ENCODE measurements at regions not wholly inside any gene's neighbourhood (a gene's known extent, or its start where the extent isn't known, plus 50 kb on each side); places are given as distances from the start of the nearest gene placed in this dataset.

DNA sequence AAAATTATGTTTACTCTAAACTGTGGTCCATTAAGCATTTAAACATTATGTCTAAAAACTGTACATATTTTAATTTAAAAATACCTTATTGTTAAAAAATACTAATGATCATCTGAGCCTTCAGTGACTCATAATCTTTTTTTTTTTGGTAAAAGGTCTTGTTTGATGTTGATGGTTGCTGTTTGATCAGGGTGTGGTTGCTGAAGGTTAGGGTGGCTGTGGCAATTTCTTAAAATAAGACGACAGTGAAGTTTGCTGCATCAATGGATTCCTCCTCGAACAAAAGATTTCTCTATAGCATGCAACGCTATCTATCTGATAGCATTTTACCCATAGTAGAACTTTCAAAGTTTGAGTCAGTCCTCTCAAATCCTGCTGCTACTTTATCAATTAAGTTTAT is 180.0 kb upstream of the AHR start:
- H3K27me3 ChIP-seq, result no peaks in the 10 kb centered on the region
- TF ChIP-seq POLR2A (IDR thresholded peaks at IDR 0.05) (no peak), EP300 (IDR thresholded peaks at IDR 0.05) (no peak)
- TF ChIP-seq, protein P1, sequence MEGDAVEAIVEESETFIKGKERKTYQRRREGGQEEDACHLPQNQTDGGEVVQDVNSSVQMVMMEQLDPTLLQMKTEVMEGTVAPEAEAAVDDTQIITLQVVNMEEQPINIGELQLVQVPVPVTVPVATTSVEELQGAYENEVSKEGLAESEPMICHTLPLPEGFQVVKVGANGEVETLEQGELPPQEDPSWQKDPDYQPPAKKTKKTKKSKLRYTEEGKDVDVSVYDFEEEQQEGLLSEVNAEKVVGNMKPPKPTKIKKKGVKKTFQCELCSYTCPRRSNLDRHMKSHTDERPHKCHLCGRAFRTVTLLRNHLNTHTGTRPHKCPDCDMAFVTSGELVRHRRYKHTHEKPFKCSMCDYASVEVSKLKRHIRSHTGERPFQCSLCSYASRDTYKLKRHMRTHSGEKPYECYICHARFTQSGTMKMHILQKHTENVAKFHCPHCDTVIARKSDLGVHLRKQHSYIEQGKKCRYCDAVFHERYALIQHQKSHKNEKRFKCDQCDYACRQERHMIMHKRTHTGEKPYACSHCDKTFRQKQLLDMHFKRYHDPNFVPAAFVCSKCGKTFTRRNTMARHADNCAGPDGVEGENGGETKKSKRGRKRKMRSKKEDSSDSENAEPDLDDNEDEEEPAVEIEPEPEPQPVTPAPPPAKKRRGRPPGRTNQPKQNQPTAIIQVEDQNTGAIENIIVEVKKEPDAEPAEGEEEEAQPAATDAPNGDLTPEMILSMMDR (IDR thresholded peaks at IDR 0.05), result no peak
- WGBS, 2 donors, result 86 to 91% methylated on average over 3 of the region's 3 CpGs
- no peak for DNase-seq (ENCODE audit: low spot score in 2 of 2)
- no peaks in the 10 kb centered on the region for H3K36me3 ChIP-seq
- H3K27ac ChIP-seq, result no peak overlapping the region
- H3K4me1 ChIP-seq, result peaks cover 0 to 8% (median 0%) of the 10 kb centered on the region in 4 donors
- no peak overlapping the region for H3K4me3 ChIP-seq
- H3K9me3 ChIP-seq, result no peaks in the 10 kb centered on the region

DNA sequence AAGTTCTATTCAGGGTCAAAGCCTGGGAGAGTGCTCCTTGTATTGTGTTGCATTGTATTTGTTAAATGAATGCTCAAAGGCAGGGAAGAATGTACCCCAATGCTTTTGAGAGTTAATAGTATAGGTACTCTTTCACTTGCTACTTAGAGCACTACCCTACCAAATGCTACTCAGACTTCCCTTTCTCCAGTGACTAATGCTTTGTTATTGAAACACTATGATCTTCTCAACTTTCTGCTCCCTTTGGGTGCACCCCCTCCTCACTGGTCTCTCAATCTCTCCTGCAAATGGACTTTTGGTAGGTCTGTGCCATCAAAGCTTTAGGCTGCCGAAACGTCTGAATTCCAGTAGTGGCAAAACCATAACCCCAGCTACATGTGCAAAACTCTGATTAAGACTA is 177.7 kb upstream of the AHR start:
- H3K4me3 ChIP-seq, result no peak overlapping the region
- H3K4me1 ChIP-seq, result peaks cover 0 to 8% (median 0%) of the 10 kb centered on the region in 4 donors
- H3K9me3 ChIP-seq, result no peaks in the 10 kb centered on the region
- no peak overlapping the region for H3K27ac ChIP-seq
- H3K36me3 ChIP-seq, result no peaks in the 10 kb centered on the region
- no peaks in the 10 kb centered on the region for H3K27me3 ChIP-seq
- 74 to 96% methylated on average over 2 of the region's 2 CpGs for WGBS, 2 donors
- no peak for DNase-seq (ENCODE audit: low spot score in 2 of 2)
- TF ChIP-seq EP300 (IDR thresholded peaks at IDR 0.05), result no peak
- TF ChIP-seq POLR2A (IDR thresholded peaks at IDR 0.05), result no peak
- TF ChIP-seq, protein P1 (IDR thresholded peaks at IDR 0.05), result no peak

DNA sequence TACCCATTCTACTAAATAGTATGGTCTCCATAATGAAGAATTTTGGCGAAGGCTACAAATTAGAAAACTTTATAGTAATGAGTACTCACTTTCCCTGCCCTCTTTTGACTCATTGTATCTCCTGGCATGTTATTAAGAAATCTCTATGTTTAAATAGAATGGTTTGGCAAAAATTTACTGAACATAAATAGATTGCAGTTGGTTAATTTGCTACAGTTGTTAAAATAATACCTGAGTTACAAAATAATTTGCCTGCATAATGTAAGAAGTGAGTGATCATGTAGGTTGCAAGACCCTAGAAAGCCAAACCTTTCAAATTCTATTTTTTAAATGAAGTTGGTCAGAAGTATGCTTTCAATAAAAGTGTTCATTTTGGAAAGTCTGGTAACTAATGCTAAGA is 176.8 kb upstream of the AHR start:
- Histone ChIP-seq H3K4me1 (peaks cover 0 to 8% (median 0%) of the 10 kb centered on the region in 4 donors), H3K9me3 (no peaks in the 10 kb centered on the region), H3K27me3 (no peaks in the 10 kb centered on the region), H3K36me3 (no peaks in the 10 kb centered on the region), H3K4me3 (no peak overlapping the region), H3K27ac (no peak overlapping the region)
- TF ChIP-seq POLR2A (IDR thresholded peaks at IDR 0.05) (no peak), EP300 (IDR thresholded peaks at IDR 0.05) (no peak)
- TF ChIP-seq, protein P1 (IDR thresholded peaks at IDR 0.05), result no peak
- no peak for DNase-seq (ENCODE audit: low spot score in 2 of 2)
- WGBS, 2 donors, result 89 to 94% methylated on average over 1 of the region's 1 CpG

DNA sequence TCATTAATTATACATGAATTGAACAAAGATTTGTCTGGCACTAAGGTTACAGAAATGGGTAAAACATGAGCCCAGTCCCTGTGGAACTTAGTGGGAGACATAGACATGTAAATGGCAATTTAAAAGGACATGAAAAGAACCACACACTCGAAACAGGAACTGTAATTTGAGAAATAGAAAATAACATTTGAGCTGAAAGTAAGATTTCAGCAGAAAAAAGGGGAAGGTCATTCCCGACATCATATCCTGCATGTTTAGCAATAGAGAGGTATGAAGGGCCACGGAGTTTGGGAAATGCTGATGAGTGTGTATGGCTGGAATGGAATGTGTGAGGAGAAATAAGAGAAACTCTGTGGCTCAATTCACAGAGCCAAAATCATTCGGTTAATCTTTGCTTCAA is 175.4 kb upstream of the AHR start:
- Histone ChIP-seq H3K27me3 (no peaks in the 10 kb centered on the region), H3K27ac (no peak overlapping the region), H3K36me3 (no peaks in the 10 kb centered on the region), H3K4me3 (no peak overlapping the region), H3K9me3 (no peaks in the 10 kb centered on the region), H3K4me1 (peaks cover 0 to 8% (median 0%) of the 10 kb centered on the region in 4 donors)
- no peak for DNase-seq (ENCODE audit: low spot score in 2 of 2)
- no peak for TF ChIP-seq POLR2A (IDR thresholded peaks at IDR 0.05)
- TF ChIP-seq, protein P1 (IDR thresholded peaks at IDR 0.05), result no peak
- peak in 1 of 2 donors; percentile 85 for TF ChIP-seq EP300 (IDR thresholded peaks at IDR 0.05)
- 43 to 50% methylated on average over 4 of the region's 4 CpGs for WGBS, 2 donors

DNA sequence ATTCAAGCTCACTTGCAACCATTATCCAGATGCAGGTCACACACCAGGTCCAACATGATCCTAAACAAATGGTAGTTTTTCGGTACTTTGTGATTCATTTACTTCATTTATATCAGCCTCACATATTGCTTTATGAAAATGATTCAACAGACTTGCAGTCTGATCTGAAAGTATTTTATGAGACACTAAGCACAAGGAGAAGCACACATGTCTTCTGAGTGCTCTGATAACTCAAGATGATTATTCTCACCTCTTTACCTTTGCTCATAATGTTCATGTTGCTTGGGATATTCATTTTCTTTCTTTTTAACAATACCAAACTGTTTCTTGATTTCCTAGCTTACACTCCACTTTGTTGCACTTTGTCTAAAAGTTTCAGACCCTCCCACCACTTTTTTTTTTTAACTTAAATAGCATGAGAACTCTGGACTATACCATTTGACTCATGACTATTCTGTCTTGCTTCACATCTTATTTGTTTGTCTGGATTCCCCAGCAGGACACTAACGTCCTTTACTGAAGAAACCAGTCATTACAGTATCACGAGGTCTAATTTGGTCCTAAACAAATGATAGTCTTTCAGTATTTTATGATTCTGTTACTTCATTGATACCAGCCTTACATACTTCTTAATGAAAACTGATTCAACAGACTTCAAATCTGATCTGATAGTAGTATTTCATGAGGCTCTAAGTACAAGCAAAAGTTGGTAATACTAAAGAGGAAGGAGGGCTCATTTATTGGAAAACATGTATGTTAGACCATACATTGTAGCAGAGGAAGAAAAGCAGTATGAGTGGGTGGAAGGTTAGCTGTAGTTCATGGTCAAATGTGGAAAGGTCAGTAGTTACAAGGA is 171.8 kb upstream of the AHR start:
- WGBS, 2 donors, result 65 to 71% methylated on average over 3 of the region's 3 CpGs
- TF ChIP-seq POLR2A (IDR thresholded peaks at IDR 0.05) (no peak), EP300 (IDR thresholded peaks at IDR 0.05) (no peak)
- TF ChIP-seq, protein P1 (IDR thresholded peaks at IDR 0.05), result no peak
- no peaks in the 10 kb centered on the region for H3K27me3 ChIP-seq
- no peak for DNase-seq (ENCODE audit: low spot score in 2 of 2)
- H3K27ac ChIP-seq, result no peak overlapping the region
- peaks cover 0 to 17% (median 0%) of the 10 kb centered on the region in 4 donors for H3K4me1 ChIP-seq
- H3K4me3 ChIP-seq, result no peak overlapping the region
- H3K36me3 ChIP-seq, result no peaks in the 10 kb centered on the region
- no peaks in the 10 kb centered on the region for H3K9me3 ChIP-seq

Data from tibial nerve (tissue), 4 donors.